Coronary artery (tissue), 2 donors: ENCODE measurements at regions not wholly inside any gene's neighbourhood (a gene's known extent, or its start where the extent isn't known, plus 50 kb on each side); places are given as distances from the start of the nearest gene placed in this dataset.

Source experiments
- DNase-seq: peaks from one replicate; pipeline ENCODE4 v3.0.0-alpha.2; 2017; ENCODE audit warnings: low spot score
- H3K27ac ChIP-seq, 2 donors: fragments of 200-600 bp; sonication (generic); one replicate each; pipeline ENCODE4 v1.5.1; 2016 to 2019
- H3K4me3 ChIP-seq: fragments of 200-600 bp; sonication (generic); 2 replicates; pipeline ENCODE4 v1.5.1; 2016; ENCODE audit warnings: mild to moderate bottlenecking, moderate library complexity
- TF ChIP-seq, protein P1 (sequence below): fragments of 200-600 bp; sonication (generic); IDR thresholded peaks from one replicate; pipeline ENCODE4 v1.5.1; 2019; ENCODE audit warnings: antibody characterized with exemption

DNA sequence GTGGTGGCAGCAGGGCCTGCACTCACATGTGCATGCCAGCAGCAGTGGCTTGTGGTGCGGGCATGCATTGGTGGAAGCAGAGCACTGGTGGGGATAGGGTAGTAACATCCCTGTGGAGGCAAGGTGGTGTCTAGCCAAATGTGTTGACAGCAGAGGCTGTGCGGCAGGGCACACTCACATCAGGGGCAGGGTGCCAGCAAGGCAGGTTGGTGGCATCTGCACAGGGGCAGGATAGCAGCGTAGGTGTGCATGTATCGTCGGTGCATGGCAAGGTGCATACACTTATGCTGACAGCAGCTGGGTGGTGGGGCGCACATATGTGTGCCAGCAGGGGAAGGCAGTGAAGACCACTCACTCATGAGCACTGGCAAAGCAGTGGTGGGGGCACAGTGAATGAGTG lies 211.5 kb upstream of the CSNK1A1L start:
- Histone ChIP-seq H3K4me3 (no peak overlapping the region), H3K27ac (no peak overlapping the region)
- no peak for DNase-seq
- TF ChIP-seq, protein P1, sequence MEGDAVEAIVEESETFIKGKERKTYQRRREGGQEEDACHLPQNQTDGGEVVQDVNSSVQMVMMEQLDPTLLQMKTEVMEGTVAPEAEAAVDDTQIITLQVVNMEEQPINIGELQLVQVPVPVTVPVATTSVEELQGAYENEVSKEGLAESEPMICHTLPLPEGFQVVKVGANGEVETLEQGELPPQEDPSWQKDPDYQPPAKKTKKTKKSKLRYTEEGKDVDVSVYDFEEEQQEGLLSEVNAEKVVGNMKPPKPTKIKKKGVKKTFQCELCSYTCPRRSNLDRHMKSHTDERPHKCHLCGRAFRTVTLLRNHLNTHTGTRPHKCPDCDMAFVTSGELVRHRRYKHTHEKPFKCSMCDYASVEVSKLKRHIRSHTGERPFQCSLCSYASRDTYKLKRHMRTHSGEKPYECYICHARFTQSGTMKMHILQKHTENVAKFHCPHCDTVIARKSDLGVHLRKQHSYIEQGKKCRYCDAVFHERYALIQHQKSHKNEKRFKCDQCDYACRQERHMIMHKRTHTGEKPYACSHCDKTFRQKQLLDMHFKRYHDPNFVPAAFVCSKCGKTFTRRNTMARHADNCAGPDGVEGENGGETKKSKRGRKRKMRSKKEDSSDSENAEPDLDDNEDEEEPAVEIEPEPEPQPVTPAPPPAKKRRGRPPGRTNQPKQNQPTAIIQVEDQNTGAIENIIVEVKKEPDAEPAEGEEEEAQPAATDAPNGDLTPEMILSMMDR = no peak

DNA sequence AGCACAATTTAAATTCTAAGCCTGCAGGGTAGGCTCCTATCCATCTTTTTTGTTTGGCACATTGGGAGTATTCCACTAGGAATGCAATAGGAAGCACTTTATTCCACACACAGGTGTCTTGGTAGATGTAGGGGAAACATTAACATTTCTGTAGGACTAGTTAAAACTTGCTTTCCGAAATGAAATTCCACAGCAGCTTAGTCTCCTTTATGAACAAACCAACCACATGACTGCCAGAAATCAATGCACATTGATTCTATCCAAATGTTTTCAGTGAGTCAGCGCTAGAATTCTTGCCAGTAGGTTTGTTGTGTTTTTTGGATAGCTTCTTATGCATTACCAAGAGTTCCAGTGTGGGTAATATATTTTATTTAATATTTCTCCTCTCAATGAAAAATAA lies 207.9 kb upstream of the CSNK1A1L start:
- TF ChIP-seq, protein P1 = no peak
- DNase-seq = no peak
- no peak overlapping the region for H3K4me3 ChIP-seq
- no peak overlapping the region for H3K27ac ChIP-seq

DNA sequence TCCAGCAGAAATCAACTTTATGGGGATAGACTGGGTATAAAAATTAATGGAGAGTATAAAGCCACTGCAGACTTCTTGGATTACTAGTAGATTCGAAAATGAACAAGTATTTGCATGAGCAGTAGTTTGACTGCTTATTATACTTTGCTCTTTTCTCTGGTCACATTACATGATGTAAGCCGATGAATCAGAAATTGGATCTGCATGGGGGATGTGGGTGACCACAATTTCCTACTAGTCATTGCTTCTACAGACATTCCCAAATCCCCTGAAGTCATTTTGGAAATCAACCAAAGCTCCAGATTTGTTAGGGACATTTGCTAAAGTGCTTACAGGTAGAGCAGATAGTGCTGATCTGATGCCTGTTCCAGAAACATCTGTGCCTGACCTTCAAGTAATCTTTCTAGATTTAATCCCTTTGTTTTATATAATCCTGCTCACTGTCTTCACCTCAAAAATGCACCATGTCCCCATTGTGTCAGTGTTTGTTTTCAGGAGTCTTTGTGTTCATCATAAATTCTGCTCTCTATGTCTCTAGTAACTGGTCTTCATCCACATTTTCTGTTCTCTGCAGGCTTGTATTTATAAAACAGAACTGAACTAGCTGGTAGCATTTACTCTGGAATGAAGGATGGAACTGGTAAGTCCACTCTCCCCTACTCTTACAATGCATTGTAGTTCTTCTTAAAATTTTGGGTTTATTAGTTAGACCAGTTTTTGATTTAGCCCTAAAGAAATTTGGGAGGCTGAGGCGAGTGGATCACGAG lies 201.5 kb upstream of the CSNK1A1L start:
- Histone ChIP-seq H3K27ac (no peak overlapping the region), H3K4me3 (no peak overlapping the region)
- TF ChIP-seq, protein P1 = no peak
- DNase-seq = no peak

DNA sequence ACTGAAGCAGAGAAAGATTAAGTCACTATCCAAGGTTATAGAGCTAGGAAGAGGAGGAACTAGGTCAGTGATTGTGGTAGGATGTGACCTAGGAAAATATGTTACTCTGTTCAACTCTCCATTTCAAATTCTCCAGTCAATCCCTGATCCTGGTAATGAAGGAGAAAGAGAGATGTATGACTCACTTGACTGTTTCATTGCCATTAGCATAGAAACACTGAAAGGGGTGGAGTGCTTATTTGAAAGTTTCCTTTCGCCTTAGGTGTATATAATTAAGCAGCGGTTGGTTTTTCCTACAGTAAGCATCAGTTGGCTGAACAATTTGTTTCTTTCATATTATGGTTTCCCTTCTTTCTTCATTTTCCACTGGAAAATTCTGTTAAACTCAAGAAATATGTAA lies 198.1 kb upstream of the CSNK1A1L start:
- TF ChIP-seq, protein P1 = no peak
- no peak overlapping the region for H3K4me3 ChIP-seq
- H3K27ac ChIP-seq = no peak overlapping the region
- DNase-seq = no peak

DNA sequence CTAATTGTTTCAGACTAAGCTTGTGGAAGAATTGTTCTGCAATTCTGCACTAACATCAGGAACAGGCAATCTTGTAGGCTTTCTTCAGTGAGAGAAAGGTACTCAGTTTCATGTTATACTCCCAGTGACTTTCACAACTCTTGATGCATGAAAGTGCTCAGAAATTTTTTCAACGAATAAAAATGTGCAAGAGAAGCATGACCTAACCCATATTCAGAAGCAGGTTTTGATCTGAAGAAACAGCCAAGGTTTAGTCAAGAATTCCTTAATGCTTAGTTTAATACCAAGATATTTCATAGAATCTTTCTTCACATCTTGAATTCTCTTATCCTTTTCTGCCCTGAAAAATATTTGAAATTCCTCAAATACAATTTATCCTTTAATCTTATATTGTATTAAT lies 197.2 kb upstream of the CSNK1A1L start:
- TF ChIP-seq, protein P1 = no peak
- no peak for DNase-seq
- H3K27ac ChIP-seq = no peak overlapping the region
- H3K4me3 ChIP-seq = no peak overlapping the region

DNA sequence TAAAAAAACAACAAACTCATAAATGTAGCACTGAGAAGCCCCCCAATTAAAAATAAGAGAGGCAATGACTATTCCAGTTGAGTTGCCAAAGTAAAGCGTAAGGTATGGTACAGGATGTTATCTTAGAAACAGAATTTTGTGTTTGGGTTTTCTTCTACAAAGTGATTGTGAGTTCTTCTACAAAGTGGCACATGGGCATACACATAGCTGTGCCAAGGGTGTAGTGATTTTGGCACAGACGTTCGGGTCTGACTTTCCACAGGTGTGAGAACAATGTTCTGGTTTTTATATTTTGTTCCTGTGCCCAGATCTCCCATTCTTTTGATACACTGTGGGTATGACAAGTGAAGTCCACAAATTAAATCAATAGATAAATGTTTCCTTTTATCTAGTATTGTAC lies 190.1 kb upstream of the CSNK1A1L start:
- no peak for DNase-seq
- Histone ChIP-seq H3K4me3 (no peak overlapping the region), H3K27ac (peak overlapping the region in 1 of 2 donors; percentile 35)
- TF ChIP-seq, protein P1 = no peak

DNA sequence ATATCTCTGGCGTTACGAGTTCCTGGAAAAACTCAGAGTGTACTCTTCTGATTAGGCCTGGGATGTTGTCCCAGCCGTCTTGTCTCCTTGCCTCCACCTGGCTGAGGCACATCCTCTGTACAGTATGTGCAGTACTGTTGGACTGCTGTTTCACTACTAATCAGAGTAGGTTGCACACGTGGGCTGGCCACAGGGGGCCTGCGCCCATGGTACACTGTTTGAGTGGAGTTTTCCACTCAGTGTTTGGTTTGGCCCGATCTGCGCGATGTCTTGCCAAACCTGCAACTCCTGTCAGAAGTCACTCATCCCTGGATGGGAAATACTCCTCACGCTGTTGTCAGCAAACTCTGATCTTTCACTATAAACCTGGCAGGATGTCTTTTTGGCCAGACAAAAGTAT lies 189.6 kb upstream of the CSNK1A1L start:
- no peak overlapping the region for H3K4me3 ChIP-seq
- TF ChIP-seq, protein P1 = no peak
- DNase-seq = no peak
- peak overlapping the region in 1 of 2 donors; percentile 35 for H3K27ac ChIP-seq
